HFF-Myc (cell line): ENCODE measurements at regions not wholly inside any gene's neighbourhood (a gene's known extent, or its start where the extent isn't known, plus 50 kb on each side); places are given as distances from the start of the nearest gene placed in this dataset.
A peak's percentile ranks its signal among the peaks of the same experiment; 100 is the strongest.

ENCODE experiments used
- DNase-seq: peaks from one replicate; pipeline ENCODE4 v3.0.0-alpha.2; 2011; ENCODE audit warnings: low read depth; ENCODE audit errors: extremely low read depth
- H3K4me3 ChIP-seq: replicated peaks from 2 replicates; pipeline ENCODE4 v1.5.1; 2011; ENCODE audit warnings: low read depth, mild to moderate bottlenecking, control low read depth, low read length
- CTCF ChIP-seq: IDR thresholded peaks from 2 replicates; pipeline ENCODE4 v1.5.1; 2012; ENCODE audit warnings: mild to moderate bottlenecking, low read depth, low read length, control low read depth; ENCODE audit errors: missing control alignments

DNA sequence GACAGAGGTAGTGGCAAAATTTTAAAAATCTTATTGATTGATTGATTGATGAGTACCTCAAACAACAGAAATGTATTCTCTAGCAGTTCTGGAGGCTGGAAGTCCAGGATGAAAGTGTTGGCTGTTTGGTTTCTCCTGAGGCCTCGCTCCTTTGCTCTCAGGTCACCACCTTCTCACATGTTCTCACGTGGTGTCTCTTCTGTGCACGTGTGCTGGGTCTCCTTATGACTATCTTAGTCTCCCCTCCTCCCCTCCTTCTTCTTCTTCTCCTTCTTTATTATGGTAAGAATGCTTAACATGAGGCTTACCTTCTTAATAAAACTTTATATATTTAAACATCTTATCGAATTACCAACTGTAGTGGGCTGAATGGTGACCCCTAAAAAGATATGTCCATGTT, 446.0 kb upstream of the SPHKAP start:
- no peak for TF ChIP-seq CTCF
- no peak overlapping the region for H3K4me3 ChIP-seq
- DNase-seq = no peak

- no peak for TF ChIP-seq CTCF
- no peak for DNase-seq
- H3K4me3 ChIP-seq = no peak overlapping the region
These were observed 444.0 kb upstream of the SPHKAP start for GRCh38 chr2:228625481-228625880.

DNA sequence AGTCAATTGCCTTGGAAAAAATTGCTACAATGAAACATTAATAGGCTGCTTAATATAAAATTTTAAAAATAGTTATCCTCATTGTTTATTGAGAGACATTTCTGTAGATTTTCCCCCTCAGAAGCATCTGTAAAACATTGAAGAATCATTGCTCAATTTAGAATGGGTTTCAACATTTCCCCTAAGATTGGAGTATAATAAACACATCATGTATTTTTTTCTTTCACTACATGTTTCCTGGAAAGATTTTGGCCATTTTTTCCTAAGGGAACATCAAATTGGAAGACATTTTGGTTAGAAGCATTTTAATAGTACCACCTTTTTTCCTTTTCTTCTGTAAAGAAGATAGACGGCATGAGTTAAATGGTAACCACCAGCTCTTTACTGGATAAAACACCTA, 443.2 kb upstream of the SPHKAP start:
- DNase-seq = no peak
- TF ChIP-seq CTCF = no peak
- H3K4me3 ChIP-seq = no peak overlapping the region

GRCh38 chr2:228615496-228615895, 434.0 kb upstream of the SPHKAP start:
- no peak for DNase-seq
- TF ChIP-seq CTCF = no peak
- no peak overlapping the region for H3K4me3 ChIP-seq

GRCh38 chr2:228614741-228615140, 433.3 kb upstream of the SPHKAP start:
- no peak overlapping the region for H3K4me3 ChIP-seq
- TF ChIP-seq CTCF = no peak
- DNase-seq = no peak

- DNase-seq = peak; percentile 65
- TF ChIP-seq CTCF = no peak
These were observed 431.8 kb upstream of the SPHKAP start for GRCh38 chr2:228613133-228613850.

DNA sequence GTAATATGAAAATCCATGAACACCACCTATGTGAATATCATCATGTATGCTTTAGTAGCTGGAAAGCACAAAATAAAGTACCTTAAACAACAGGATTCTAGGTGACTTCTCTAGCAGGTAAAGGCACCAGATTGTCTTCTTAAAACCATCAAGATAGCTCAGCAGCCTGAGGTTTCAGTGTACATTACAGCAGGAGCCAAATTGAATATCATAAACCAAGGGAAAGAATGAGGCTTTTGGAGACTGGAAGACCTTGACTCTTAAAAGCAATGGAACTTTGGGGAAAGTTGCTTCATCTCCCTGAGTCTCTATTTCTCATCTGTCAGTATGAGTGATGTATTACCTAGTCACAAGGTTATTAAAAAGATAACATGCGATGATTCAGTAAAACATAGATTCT, 429.7 kb upstream of the SPHKAP start:
- no peak overlapping the region for H3K4me3 ChIP-seq
- no peak for DNase-seq
- no peak for TF ChIP-seq CTCF

More at GRCh38 chr2:228613133-228613850, 431.8 kb upstream of the SPHKAP start:
- H3K4me3 ChIP-seq = no peak overlapping the region
